ENCODE measurements at regions not wholly inside any gene's neighbourhood (a gene's known extent, or its start where the extent isn't known, plus 50 kb on each side); places are given as distances from the start of the nearest gene placed in this dataset.
"Not testable (repeated sequence)": the region's sequence is repeated elsewhere in the genome, so short reads cannot be mapped to it uniquely, and the experiment has no call there.

DNA sequence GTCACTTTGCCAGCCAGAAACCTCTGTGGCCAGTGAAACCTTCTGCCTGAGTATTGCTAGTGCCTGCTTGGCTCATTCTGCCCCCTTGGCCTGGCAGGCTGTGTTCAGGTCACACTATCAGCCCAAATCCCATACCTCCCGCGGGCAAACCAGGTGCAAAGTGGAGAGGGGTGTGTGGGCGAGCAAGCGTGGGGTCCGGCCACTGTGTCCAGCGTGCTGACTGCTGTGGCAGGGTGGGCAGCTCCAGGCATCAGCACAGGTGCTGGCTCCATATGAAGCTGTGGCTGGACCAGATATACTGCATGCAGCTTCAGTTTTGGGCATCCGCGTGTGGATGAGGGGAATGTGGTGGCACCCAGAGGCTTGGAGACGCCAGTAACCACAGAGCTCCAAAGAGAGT lies 576.5 kb upstream of the EDIL3 start:
- TF ChIP-seq POLR2A (IDR thresholded peaks at IDR 0.05; ENCODE audit: low read length) (no peak), GATA1 (IDR thresholded peaks at IDR 0.05; ENCODE audit: low read depth, low read length) (no peak)

DNA sequence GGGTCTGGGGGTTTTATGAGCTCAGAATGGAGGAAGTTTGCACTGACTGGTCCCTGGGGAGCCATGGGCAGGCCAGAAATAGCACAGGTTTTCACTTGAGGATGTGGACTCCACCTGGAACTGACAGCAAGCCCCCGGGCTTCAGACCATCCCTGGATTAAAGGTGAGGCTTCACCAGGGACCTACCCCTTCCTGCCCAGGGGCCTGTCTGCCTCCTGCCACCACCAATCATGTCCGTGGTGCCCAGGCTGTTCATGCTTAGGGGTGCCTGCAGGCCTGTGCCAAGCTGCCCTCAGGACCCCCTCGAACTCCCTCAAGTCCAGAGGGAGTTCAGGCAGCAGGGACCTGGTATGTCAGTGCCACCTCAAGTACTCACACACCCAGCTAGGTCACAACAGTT lies 577.2 kb upstream of the EDIL3 start:
- DNase-seq = no peak
- TF ChIP-seq POLR2A (IDR thresholded peaks at IDR 0.05; ENCODE audit: low read length) = no peak
- TF ChIP-seq GATA1 (IDR thresholded peaks at IDR 0.05; ENCODE audit: low read depth, low read length) = no peak

More for the DNA sequence above, 576.5 kb upstream of the EDIL3 start:
- no peak for DNase-seq

DNA sequence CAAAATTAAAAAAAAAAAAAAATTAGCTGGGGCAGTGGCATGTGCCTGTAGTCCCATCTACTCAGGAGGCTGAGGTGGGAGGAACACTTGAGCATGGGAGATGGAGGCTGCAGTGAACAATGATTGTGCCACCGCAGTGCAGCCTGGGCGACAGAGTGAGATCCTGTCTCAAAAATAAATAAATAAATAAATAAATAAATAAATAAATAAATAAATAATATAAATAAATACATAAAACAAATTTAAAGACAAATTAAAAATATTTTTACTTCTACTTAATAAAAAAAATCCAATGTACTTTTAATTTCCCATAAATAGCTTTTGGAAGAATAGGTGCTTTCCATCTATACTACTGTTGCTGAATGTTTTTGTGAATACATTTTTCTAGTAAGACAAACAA lies 598.4 kb upstream of the EDIL3 start:
- TF ChIP-seq POLR2A (IDR thresholded peaks at IDR 0.05; ENCODE audit: low read length) = no peak
- no peak for DNase-seq

DNA sequence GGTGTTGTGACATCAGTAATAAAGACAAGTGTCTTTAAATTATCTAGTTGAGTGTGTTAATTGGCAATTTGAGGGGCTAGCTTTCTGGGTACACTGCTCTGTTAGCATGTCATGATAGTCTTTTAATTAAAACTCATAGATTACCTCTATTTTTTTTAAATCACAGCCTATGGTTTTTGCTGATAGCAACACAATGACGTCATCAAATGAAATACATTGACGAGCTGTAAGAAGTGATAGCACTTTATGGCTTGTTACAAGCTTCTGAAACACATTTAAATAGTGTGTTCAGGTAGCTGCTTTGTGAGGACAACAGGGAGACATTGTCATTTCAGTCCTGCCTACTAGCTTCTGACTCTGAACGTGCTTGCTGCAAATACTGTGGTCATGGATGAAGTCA lies 600.5 kb upstream of the EDIL3 start:
- DNase-seq = no peak
- TF ChIP-seq POLR2A (IDR thresholded peaks at IDR 0.05; ENCODE audit: low read length) (no peak), GATA1 (IDR thresholded peaks at IDR 0.05; ENCODE audit: low read depth, low read length) (no peak)

DNA sequence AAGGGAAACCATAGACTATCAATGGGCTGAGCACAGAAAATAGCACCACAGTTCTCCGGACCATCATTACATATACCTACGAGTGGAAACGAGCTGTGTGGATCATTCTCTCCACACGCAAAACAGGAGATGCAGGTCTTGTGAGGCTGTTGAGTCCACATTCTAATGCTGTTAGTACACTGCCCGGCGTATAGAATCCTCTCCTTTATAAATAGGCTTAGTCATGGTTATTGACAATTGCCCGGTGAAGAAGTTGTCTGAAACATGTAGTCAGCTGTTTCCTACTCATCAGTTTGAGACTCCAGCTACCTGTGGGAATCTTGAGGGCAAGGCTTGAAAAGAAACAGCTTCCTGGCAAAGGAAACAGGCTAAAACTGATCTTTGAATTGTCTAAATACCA lies 602.0 kb upstream of the EDIL3 start:
- DNase-seq = no peak

DNA sequence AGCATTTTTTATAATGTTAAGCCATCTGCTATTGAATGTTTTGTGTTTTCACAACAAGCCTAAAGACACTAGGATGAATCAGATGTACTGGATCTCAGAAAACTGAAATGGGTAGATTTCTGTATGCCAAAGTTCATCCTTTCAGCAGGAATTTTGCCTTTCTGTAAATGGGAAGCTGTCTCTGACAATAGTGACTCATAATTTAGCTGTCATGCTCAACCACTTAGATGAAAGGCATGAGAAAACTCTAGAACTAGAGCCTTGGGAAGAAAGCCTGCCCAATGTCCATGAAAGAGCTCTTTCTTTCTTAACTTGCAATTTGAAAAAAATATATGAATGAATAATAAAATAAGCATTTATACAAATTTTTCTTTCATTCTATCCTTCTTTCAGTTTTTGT lies 616.0 kb upstream of the EDIL3 start:
- DNase-seq = no peak
- TF ChIP-seq POLR2A (IDR thresholded peaks at IDR 0.05; ENCODE audit: low read length) (no peak), GATA1 (IDR thresholded peaks at IDR 0.05; ENCODE audit: low read depth, low read length) (no peak)

More for the DNA sequence above, 602.0 kb upstream of the EDIL3 start:
- TF ChIP-seq GATA1 (IDR thresholded peaks at IDR 0.05; ENCODE audit: low read depth, low read length) (no peak), POLR2A (IDR thresholded peaks at IDR 0.05; ENCODE audit: low read length) (no peak)

DNA sequence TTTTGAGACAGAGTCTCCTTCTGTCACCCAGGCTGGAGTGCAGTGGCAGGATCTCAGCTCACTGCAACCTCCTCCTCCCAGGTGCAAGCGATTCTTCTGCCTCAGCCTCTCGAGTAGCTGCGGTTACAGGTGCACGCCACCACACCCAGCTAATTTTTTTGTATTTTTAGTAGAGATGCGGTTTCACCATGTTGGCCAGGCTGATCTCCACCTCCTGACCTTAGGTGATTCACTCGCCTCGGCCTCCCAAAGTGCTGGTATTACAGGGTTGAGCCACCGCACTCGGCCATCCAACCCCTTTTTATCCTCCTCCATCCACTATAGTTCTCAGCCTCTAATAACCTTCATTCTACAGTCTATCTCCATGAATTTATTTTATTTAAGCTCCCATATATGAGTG lies 617.3 kb upstream of the EDIL3 start:
- not testable (repeated sequence) for DNase-seq

DNA sequence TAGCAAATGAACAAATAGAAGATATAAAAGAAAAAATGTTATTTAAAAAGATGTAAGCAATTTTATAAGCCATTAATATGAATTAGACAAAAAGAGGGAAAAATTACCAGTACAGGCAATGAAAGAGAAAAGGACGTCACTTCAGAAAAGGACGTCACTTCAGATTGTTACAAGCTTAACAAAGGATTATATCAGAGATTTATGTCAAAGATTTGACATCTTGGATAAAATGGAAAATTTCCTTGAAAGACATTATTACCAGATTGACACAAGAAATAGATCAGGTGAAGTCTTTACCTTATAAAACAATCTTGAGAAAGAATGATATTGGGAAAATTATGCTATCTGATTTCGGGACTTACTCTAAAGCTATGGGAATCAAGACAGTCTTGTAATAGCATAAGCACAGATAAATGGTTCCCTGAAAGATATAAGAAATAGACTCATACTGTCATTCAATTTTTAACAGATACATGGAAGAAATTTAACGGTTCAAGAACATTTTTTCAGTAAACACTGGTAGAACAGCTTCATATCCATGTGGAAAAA lies 625.4 kb upstream of the EDIL3 start:
- TF ChIP-seq GATA1 (IDR thresholded peaks at IDR 0.05; ENCODE audit: low read depth, low read length) (no peak), POLR2A (IDR thresholded peaks at IDR 0.05; ENCODE audit: low read length) (no peak)
- DNase-seq = no peak

DNA sequence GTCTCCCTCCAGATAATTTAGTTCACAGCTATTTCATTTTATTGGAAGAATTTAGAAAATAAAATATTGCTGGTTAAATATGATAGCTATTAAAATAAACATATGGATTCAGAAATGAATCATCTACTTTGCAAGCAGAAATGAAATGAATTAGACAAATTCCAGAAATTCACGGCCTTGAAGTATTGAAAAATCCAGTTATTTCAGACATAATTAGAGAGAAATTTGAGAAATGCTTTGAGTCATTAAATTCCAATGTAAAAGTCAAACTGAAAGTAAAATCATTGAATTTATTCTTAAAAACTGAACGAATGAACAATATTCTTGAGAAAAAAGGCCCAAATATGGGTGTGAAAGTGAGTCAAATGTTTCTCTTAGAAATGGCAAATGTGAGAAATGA lies 632.6 kb upstream of the EDIL3 start:
- no peak for DNase-seq

DNA sequence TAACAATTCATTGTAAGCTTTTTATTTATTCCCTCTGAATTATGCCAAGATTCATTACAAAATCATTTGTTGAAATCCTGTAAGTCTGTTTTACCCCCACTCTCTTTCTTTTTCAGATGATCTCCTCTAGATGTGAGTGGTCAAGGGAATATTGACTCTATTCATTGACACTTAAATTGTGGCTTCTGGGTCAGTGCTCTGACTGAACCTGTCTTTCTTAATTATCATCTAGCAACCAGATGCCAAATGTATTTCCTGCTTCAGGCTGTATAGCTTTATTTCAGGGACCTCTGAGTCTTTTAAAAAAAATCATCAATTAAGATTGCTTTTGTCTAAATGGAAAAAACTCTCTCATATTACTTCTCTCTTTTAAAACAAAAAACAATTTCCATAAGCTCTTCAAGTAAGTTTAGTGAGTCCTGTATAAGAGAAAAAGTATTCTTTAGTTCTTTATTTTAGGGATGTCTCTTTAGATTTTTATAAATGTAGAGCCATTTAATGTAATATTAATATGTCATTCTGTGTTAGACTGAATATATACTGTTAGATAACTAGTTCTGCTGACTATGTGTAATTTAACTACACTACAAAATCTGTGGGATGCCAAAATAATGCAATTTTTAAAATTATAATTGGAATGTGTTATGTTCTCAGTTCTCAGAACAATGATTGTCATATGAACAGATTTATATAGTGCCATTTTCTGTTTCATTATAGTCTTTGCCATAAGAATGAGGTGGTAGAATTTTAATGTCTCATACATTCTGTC lies 645.8 kb upstream of the EDIL3 start:
- no peak for DNase-seq
- TF ChIP-seq GATA1 (IDR thresholded peaks at IDR 0.05; ENCODE audit: low read depth, low read length) = no peak
- no peak for TF ChIP-seq POLR2A (IDR thresholded peaks at IDR 0.05; ENCODE audit: low read length)

More for the DNA sequence above, 632.6 kb upstream of the EDIL3 start:
- TF ChIP-seq GATA1 (IDR thresholded peaks at IDR 0.05; ENCODE audit: low read depth, low read length) (no peak), POLR2A (IDR thresholded peaks at IDR 0.05; ENCODE audit: low read length) (no peak)

DNA sequence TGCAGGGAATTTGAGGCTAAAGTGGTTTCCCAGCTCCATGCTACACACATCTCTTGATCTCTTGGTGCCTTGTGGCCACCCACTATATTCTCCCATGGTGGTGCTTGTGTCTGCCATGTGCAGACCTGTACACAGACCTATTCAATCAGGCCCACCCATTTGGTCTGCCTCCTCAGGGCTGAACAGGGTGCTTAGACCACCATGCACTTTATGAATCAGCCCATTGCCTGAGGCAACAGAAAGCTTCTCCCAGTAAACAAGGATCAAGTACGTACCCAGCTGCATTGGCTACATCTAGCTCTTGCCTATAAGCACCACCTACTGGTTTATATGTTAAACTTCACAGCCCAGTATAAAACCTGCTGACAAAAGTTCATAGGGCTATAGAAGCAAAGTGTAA lies 664.3 kb upstream of the EDIL3 start:
- no peak for DNase-seq

DNA sequence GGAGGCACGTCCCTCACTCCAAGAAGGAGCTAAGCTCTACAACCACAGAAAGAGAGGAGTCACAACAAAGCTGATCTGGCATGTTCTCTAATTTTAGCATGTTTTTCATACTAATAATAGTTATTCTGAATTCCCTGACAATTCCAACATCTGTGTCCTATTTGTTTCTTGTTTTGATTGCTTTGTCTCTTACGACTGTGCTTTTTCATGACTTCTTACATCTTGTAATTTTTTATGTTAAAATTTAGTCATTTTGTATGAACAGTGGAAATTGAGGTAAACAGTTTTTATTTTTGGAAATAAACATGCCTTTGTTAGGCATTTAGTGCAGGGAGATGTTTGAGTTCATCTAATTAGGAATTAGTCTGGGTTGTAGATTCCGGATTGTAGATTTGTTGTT lies 668.1 kb upstream of the EDIL3 start:
- no peak for DNase-seq
- no peak for TF ChIP-seq POLR2A (IDR thresholded peaks at IDR 0.05; ENCODE audit: low read length)

More for the DNA sequence above, 664.3 kb upstream of the EDIL3 start:
- TF ChIP-seq GATA1 (IDR thresholded peaks at IDR 0.05; ENCODE audit: low read depth, low read length) = no peak
- no peak for TF ChIP-seq POLR2A (IDR thresholded peaks at IDR 0.05; ENCODE audit: low read length)

DNA sequence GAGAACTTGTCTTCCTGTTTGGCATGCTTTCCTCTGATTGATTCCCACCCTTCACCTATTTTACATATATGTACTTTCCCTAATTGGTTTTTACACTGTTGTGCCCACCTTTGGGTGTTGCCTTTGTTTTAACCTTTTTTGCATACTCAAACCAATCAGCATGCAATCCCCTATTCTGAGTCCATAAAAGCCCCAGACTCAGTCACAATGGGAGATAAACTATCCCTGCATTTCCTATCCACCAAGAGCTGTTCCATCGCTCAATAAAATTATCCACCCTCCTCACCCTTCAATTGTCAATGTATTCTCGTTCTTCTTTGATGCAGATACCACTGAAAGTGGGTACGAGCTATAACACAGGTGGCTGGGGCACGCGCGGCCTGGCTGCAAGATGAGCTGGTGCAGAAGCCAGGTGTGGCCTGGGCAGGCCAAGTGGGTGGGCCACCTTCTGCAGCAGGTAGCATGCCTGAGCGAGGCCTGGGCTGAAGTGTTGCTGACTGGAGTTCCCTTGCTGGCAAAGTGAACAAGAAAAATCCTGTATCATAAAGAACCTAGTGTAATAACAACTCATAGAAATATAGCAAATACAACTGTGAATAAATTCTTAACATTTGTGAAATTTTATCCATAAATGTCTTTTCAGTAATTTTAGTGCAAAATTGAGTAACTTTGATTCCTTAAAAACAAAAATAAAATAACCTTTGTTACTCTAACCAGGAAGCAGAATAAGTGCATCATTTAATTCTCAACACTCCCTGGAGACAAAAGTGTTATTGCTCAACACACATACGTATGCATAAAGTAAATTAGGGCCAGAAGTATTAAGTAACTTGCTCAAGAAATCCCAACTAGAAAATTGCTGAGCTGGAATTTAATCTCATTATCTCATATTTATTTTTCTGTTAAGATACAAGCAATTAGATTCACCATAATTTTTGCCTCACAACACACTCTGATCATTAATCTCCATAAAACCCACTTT lies 685.3 kb upstream of the EDIL3 start:
- no peak for TF ChIP-seq GATA1 (IDR thresholded peaks at IDR 0.05; ENCODE audit: low read depth, low read length)
- TF ChIP-seq POLR2A (IDR thresholded peaks at IDR 0.05; ENCODE audit: low read length) = no peak
- DNase-seq = no peak

DNA sequence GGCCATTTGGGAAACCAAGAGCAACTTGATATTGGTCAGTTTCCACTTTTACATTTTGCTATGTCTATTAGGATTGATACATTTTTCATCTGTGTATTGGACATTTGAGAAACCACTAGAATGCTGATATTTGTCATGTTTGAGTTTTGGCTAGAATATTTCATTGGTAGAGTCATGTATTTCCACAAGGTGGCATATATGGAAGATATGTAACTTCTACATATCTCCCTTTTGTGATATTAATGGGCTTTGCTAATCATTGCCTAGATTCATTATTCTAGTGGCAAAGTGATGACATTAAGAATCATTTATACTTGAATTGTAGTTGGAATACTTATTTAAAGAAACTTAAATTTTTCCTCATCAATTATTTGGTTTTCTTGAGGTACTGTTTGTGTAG lies 692.9 kb upstream of the EDIL3 start:
- DNase-seq = no peak
- no peak for TF ChIP-seq POLR2A (IDR thresholded peaks at IDR 0.05; ENCODE audit: low read length)
- no peak for TF ChIP-seq GATA1 (IDR thresholded peaks at IDR 0.05; ENCODE audit: low read depth, low read length)

All from erythroblast (primary cell).